WI38 (cell line): ENCODE measurements at regions not wholly inside any gene's neighbourhood (a gene's known extent, or its start where the extent isn't known, plus 50 kb on each side); places are given as distances from the start of the nearest gene placed in this dataset.

ENCODE experiments used
- H3K4me3 ChIP-seq: 2 replicates; pipeline ENCODE4 v1.5.1; 2011; ENCODE audit warnings: low read depth, mild to moderate bottlenecking, control low read depth, low read length
- TF ChIP-seq, protein P1 (sequence below): IDR thresholded peaks from 2 replicates; pipeline ENCODE4 v1.5.1; 2012; ENCODE audit warnings: low read depth, mild to moderate bottlenecking, control low read depth, low read length

DNA sequence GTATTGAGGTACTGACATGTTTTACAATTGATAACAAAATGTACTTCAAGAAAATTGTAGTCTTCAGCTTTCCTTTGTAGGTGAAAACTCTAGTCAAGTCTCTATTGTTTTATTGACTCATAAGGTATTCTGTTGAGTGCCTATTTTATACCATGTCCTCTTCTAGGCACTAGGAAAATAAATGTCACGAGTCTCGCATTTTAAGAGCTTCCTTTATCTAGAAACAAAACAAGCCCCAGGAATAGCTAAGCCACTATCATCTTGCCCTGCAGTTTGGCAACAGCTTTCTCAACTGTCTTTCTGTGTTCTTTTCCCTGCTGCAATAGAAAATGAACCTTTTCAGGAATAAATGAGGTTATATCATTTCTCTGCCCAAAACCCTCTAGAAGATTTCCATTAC lies 288.5 kb upstream of the NEGR1 start:
- TF ChIP-seq, protein P1, sequence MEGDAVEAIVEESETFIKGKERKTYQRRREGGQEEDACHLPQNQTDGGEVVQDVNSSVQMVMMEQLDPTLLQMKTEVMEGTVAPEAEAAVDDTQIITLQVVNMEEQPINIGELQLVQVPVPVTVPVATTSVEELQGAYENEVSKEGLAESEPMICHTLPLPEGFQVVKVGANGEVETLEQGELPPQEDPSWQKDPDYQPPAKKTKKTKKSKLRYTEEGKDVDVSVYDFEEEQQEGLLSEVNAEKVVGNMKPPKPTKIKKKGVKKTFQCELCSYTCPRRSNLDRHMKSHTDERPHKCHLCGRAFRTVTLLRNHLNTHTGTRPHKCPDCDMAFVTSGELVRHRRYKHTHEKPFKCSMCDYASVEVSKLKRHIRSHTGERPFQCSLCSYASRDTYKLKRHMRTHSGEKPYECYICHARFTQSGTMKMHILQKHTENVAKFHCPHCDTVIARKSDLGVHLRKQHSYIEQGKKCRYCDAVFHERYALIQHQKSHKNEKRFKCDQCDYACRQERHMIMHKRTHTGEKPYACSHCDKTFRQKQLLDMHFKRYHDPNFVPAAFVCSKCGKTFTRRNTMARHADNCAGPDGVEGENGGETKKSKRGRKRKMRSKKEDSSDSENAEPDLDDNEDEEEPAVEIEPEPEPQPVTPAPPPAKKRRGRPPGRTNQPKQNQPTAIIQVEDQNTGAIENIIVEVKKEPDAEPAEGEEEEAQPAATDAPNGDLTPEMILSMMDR, result no peak
- no peak overlapping the region for H3K4me3 ChIP-seq

DNA sequence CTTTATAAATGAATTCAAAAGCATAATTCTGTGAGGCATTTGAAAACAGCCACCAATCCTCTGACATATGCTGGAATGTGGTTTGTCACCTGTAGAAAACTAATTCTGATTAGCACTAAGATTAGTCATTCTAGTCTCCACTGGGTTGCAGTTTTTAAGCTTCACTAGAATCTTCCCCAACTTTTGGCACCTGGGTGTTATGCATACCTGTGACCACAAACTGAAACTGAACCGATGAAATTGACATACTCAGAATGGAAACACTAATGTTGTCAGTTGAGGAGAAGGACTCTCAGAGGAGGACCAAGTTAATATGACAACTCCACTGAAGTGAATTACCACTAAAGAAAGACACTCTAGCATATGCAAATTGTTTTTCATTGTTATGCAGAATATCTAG lies 285.8 kb upstream of the NEGR1 start:
- TF ChIP-seq, protein P1, result no peak
- no peak overlapping the region for H3K4me3 ChIP-seq

GRCh38 chr1:72567521-72567920 lies 285.2 kb upstream of the NEGR1 start:
- no peak overlapping the region for H3K4me3 ChIP-seq
- TF ChIP-seq, protein P1, result no peak

DNA sequence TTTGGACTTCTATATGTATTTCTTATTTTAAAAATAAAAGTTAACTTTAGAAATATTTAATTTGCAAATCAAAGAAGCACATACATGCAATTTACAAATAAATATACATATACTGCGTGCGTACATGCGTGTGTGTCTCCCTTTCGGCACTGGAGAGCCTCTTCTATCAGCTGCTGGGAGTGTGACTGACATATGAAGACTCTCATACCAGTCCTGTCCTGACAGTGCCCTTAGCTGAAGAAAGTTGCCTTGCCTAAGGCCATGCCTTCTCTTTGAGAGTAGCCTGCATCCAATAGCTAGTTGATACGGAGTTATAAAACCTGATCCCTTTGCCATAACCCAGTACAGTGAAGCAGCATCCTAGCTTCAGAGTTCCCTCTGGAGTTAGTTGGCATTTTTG lies 282.4 kb upstream of the NEGR1 start:
- TF ChIP-seq, protein P1, result no peak
- no peak overlapping the region for H3K4me3 ChIP-seq

DNA sequence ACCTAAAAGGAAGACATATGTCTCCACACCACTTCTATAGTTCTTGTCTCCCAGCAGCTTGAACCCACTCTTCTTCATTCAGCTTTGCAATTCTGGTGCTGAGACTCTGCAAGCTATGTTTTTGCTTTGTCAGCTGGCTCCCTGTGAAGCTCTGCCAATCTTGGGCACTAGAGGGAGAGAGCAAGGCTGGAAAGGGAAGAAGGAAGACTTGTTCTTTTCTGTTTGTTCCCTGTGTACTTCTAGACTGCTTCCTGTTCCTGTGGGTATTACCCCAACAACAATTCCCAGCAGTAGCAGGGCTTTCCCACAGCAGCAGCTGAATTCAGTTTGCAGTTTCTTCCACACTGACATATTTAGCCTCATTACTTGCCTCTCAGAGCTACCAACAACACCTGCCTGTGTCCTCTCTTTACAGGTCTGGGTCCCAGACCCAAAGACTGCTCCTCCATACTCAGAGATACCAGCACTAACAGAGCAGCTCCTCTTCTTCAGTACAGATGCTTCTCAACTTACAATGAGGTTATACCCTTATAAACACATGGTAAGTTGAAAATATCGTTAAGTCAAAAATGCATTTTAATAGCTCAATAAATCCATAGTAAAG lies 275.2 kb upstream of the NEGR1 start:
- TF ChIP-seq, protein P1, result peak; percentile 41
- no peak overlapping the region for H3K4me3 ChIP-seq

- no peak overlapping the region for H3K4me3 ChIP-seq
- TF ChIP-seq, protein P1, result no peak
These were observed 265.1 kb upstream of the NEGR1 start for GRCh38 chr1:72547412-72547811.

GRCh38 chr1:72540674-72541073 lies 258.3 kb upstream of the NEGR1 start:
- TF ChIP-seq, protein P1, result no peak
- no peak overlapping the region for H3K4me3 ChIP-seq
